OCI-LY1 (cell line): ENCODE measurements at regions not wholly inside any gene's neighbourhood (a gene's known extent, or its start where the extent isn't known, plus 50 kb on each side); places are given as distances from the start of the nearest gene placed in this dataset.

ENCODE experiments used
- CTCF ChIP-seq: fragments of 200-600 bp; sonication (generic), shearing (Covaris generic); IDR thresholded peaks from 2 replicates; pipeline ENCODE4 v1.5.1; 2017; ENCODE audit warnings: mild to moderate bottlenecking, antibody characterized with exemption, low read length, moderate library complexity, mixed read lengths
- EZH2 ChIP-seq: fragments of 200-600 bp; sonication (generic), shearing (Covaris generic); IDR thresholded peaks from 2 replicates; pipeline ENCODE4 v1.8.0; 2017; ENCODE audit warnings: borderline replicate concordance, mixed run types, mild to moderate bottlenecking, antibody characterized with exemption, low read length, moderate library complexity, mixed read lengths

DNA sequence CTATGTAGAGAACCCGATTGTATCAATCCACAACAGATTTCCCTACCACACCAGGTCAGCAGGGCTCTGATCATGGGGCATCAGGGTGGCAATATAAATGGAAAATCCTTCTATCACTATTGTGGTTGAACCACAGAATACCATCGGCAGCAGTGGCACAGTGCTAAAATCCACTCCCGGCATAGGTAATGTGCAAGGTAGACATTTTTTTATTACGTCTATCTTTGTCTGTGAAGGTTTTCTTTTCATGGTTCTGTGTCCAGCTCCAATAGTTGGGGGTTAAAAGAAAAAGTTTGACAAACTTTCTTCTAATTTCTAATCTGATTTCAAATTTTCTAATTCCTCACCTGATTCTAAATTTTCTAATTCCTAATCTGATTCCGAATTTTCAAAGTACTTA lies 302.7 kb upstream of the PREP start:
- TF ChIP-seq EZH2 (no peak), CTCF (no peak)
